ENCODE measurements at regions not wholly inside any gene's neighbourhood (a gene's known extent, or its start where the extent isn't known, plus 50 kb on each side); places are given as distances from the start of the nearest gene placed in this dataset.

GRCh38 chr1:218537122-218537913 lies 192.2 kb downstream of the TGFB2 start (continued):
- TF ChIP-seq RB1 (IDR thresholded peaks at IDR 0.05; ENCODE audit: low read depth) (no peak), YY1 (IDR thresholded peaks at IDR 0.05; ENCODE audit: borderline replicate concordance in 1 of 3, control insufficient read depth in 1 of 3, extremely low read depth in 1 of 3, insufficient read depth in 3 of 3, insufficient read length in 1 of 3, insufficient replicate concordance in 2 of 3, low read depth in 1 of 3, low read length in 2 of 3) (no peak), POLR2H (tag; IDR thresholded peaks at IDR 0.05; ENCODE audit: low read depth) (no peak), SOX6 (IDR thresholded peaks at IDR 0.05) (no peak), HCFC1 (IDR thresholded peaks at IDR 0.05; ENCODE audit: low read depth, low read length) (no peak), ASH1L (IDR thresholded peaks at IDR 0.05; ENCODE audit: borderline replicate concordance, low read depth, partially characterized antibody) (no peak), REST (IDR thresholded peaks at IDR 0.05; ENCODE audit: borderline replicate concordance) (no peak), REST (CRISPR knock-in tag; IDR thresholded peaks at IDR 0.05; ENCODE audit: low read depth) (no peak)
